H1 (cell line): ENCODE measurements at regions not wholly inside any gene's neighbourhood (a gene's known extent, or its start where the extent isn't known, plus 50 kb on each side); places are given as distances from the start of the nearest gene placed in this dataset.

ENCODE experiments used
- CTCF ChIA-PET: fragments of 300-600 bp; sonication (Branson Sonifier 250); formaldehyde crosslinking; loops from one replicate; lab custom pipeline; 2021; ENCODE audit not compliant: partially characterized antibody; lab: Charles Lee
- POLR2A ChIA-PET: fragments of 300-600 bp; sonication (Branson Sonifier 250); formaldehyde crosslinking; loops from one replicate; lab custom pipeline; 2021; ENCODE audit warnings: inconsistent platforms; ENCODE audit not compliant: partially characterized antibody; lab: Charles Lee
- DNase-seq, 2 experiments: peaks; one replicate each; pipeline versions ENCODE4 v3.0.0 to v3.0.0-alpha.2; 2010 to 2022; ENCODE audit warnings: low spot score in 2 of 2, low read depth in 1 of 2, mixed read lengths in 1 of 2
- FAIRE-seq: peaks from 2 replicates; lab custom pipeline; 2011; peaks lifted over from hg19 to GRCh38; lab: Jason Lieb, UNC
- H2AFZ ChIP-seq: 2 replicates; pipeline ENCODE4 v1.8.1; 2012; ENCODE audit warnings: low read length, inconsistent platforms
- H2AK5ac ChIP-seq: 2 replicates; pipeline ENCODE4 v1.6.1; 2013; ENCODE audit warnings: low read depth, low read length
- H2BK120ac ChIP-seq: replicated peaks from 2 replicates; pipeline ENCODE3; 2013; ENCODE audit warnings: low read depth, low read length, inconsistent platforms
- H2BK12ac ChIP-seq: 2 replicates; pipeline ENCODE4 v1.6.1; 2013; ENCODE audit warnings: low read depth, low read length
- H2BK15ac ChIP-seq: 2 replicates; pipeline ENCODE4 v1.6.1; 2013; ENCODE audit warnings: low read length
- H2BK20ac ChIP-seq: 2 replicates; pipeline ENCODE4 v1.6.1; 2013; ENCODE audit warnings: low read length
- H2BK5ac ChIP-seq: 2 replicates; pipeline ENCODE4 v1.6.1; 2013; ENCODE audit warnings: low read depth, low read length
- H3K14ac ChIP-seq: 2 replicates; pipeline ENCODE4 v1.6.1; 2013; ENCODE audit warnings: inconsistent platforms; ENCODE audit not compliant: insufficient read length
- H3K18ac ChIP-seq: 2 replicates; pipeline ENCODE4 v1.6.1; 2013; ENCODE audit warnings: low read length; ENCODE audit errors: extremely low read depth
- H3K23ac ChIP-seq: 2 replicates; pipeline ENCODE4 v1.6.1; 2013; ENCODE audit warnings: inconsistent platforms; ENCODE audit not compliant: insufficient read length
- H3K23me2 ChIP-seq: 2 replicates; pipeline ENCODE4 v1.6.1; 2013; ENCODE audit warnings: low read depth, low read length
- H3K27ac ChIP-seq: 2 replicates; pipeline ENCODE4 v1.6.1; 2011; ENCODE audit warnings: low read depth, low read length, inconsistent platforms
- H3K27me3 ChIP-seq, 4 experiments: replicated peaks in 1 of 4; 1 replicate in 1 of 4; 2 replicates in 3 of 4; pipeline versions ENCODE4 v1.6.1 to v1.8.1; 2011 to 2013; ENCODE audit warnings: low read length in 3 of 4, mild to moderate bottlenecking in 3 of 4, inconsistent platforms in 2 of 4, mixed read lengths in 2 of 4, moderate library complexity in 1 of 4; ENCODE audit not compliant: control insufficient read depth in 3 of 4, insufficient read depth in 3 of 4; ENCODE audit errors: extremely low read depth in 1 of 4
- H3K36me3 ChIP-seq, 4 experiments: 2 replicates each; pipeline versions ENCODE4 v1.6.1 to v1.8.1; 2011 to 2013; ENCODE audit warnings: mild to moderate bottlenecking in 4 of 4, low read length in 3 of 4, moderate library complexity in 2 of 4, control low read depth in 1 of 4, inconsistent platforms in 1 of 4; ENCODE audit not compliant: insufficient read depth in 4 of 4, control insufficient read depth in 2 of 4
- H3K4ac ChIP-seq: replicated peaks from 2 replicates; pipeline ENCODE3; 2013; ENCODE audit warnings: low read length, low read depth, mixed read lengths, inconsistent platforms; ENCODE audit not compliant: insufficient read length
- H3K4me1 ChIP-seq, 4 experiments: replicated peaks in 1 of 4; 1 replicate in 1 of 4; 2 replicates in 3 of 4; pipeline versions ENCODE4 v1.6.1 to v1.8.1; 2011 to 2013; ENCODE audit warnings: low read length in 3 of 4, inconsistent platforms in 2 of 4, mixed read lengths in 1 of 4; ENCODE audit not compliant: insufficient read depth in 4 of 4, control insufficient read depth in 3 of 4
- H3K4me2 ChIP-seq, 2 experiments: 2 replicates each; pipeline versions ENCODE4 v1.6.1 to v1.8.1; 2011 to 2013; ENCODE audit warnings: low read depth in 2 of 2, low read length in 2 of 2, control low read depth in 1 of 2, inconsistent platforms in 1 of 2, mild to moderate bottlenecking in 1 of 2; ENCODE audit not compliant: insufficient read depth in 1 of 2
- H3K4me3 ChIP-seq, 4 experiments: fragments of 200-600, 300-600 bp in 1 of 4; sonication (generic), shearing (Covaris generic), sonication (Bioruptor Twin) in 1 of 4; 2 replicates each; pipeline versions ENCODE4 v1.5.1 to v1.8.1; 2011 to 2016; ENCODE audit warnings: low read length in 4 of 4, low read depth in 3 of 4, control low read depth in 2 of 4, inconsistent platforms in 2 of 4, mild to moderate bottlenecking in 2 of 4, mixed read lengths in 1 of 4, moderate library complexity in 1 of 4; ENCODE audit not compliant: insufficient read depth in 2 of 4; ENCODE audit errors: extremely low read depth in 1 of 4
- H3K56ac ChIP-seq: replicated peaks from 2 replicates; pipeline ENCODE3; 2013; ENCODE audit warnings: low read depth, mild to moderate bottlenecking, mixed read lengths, low read length, inconsistent platforms; ENCODE audit not compliant: insufficient read length
- H3K79me1 ChIP-seq: 2 replicates; pipeline ENCODE4 v1.6.1; 2013; ENCODE audit warnings: low read depth, low read length, control low read depth
- H3K79me2 ChIP-seq, 2 experiments: 2 replicates each; pipeline versions ENCODE4 v1.6.1 to v1.8.1; 2012 to 2013; ENCODE audit warnings: low read length in 2 of 2, mild to moderate bottlenecking in 2 of 2, inconsistent platforms in 1 of 2; ENCODE audit not compliant: insufficient read depth in 2 of 2, control insufficient read depth in 1 of 2
- H3K9ac ChIP-seq, 4 experiments: replicated peaks in 1 of 4; 1 replicate in 1 of 4; 2 replicates in 3 of 4; pipeline versions ENCODE4 v1.6.1 to v1.8.1; 2011 to 2013; ENCODE audit warnings: low read depth in 3 of 4, low read length in 3 of 4, control low read depth in 2 of 4, mild to moderate bottlenecking in 2 of 4, moderate library complexity in 2 of 4, inconsistent platforms in 1 of 4; ENCODE audit errors: extremely low read depth in 1 of 4
- H3K9me3 ChIP-seq, 2 experiments: 2 replicates each; pipeline versions ENCODE4 v1.6.1 to v1.8.1; 2012 to 2013; ENCODE audit warnings: mild to moderate bottlenecking in 2 of 2, moderate library complexity in 2 of 2, control low read depth in 1 of 2, inconsistent platforms in 1 of 2, low read depth in 1 of 2, low read length in 1 of 2, mixed read lengths in 1 of 2; ENCODE audit not compliant: insufficient read depth in 2 of 2
- H4K20me1 ChIP-seq, 2 experiments: replicated peaks in 1 of 2; 2 replicates each; pipeline versions ENCODE3 to v1.8.1; 2011 to 2013; ENCODE audit warnings: inconsistent platforms in 2 of 2, low read length in 2 of 2, mild to moderate bottlenecking in 1 of 2; ENCODE audit not compliant: insufficient read depth in 2 of 2, control insufficient read depth in 1 of 2
- H4K5ac ChIP-seq: 2 replicates; pipeline ENCODE4 v1.6.1; 2013; ENCODE audit warnings: low read length, low read depth, mixed read lengths, inconsistent platforms; ENCODE audit not compliant: insufficient read length
- H4K8ac ChIP-seq: 2 replicates; pipeline ENCODE4 v1.8.0; 2013; ENCODE audit warnings: mild to moderate bottlenecking, moderate library complexity, low read length, inconsistent platforms; ENCODE audit not compliant: insufficient read depth; ENCODE audit errors: extremely low read depth
- H4K91ac ChIP-seq: replicated peaks from 2 replicates; pipeline ENCODE3; 2013; ENCODE audit warnings: low read length, mixed read lengths, inconsistent platforms; ENCODE audit not compliant: insufficient read length
- CEBPB ChIP-seq: IDR thresholded peaks from 2 replicates; pipeline ENCODE4 v1.6.1; 2012; ENCODE audit warnings: low read depth, low read length
- GABPA ChIP-seq: IDR thresholded peaks from 2 replicates; pipeline ENCODE4 v1.6.1; 2011; ENCODE audit warnings: mild to moderate bottlenecking, low read length, moderate library complexity, borderline replicate concordance; ENCODE audit not compliant: insufficient read depth
- KDM1A ChIP-seq: fragments of 200-600, 300-600 bp; sonication (generic); IDR thresholded peaks from 2 replicates; pipeline ENCODE4 v1.7.1; 2016; ENCODE audit warnings: mild to moderate bottlenecking, low read length, borderline replicate concordance
- MAFK ChIP-seq: IDR thresholded peaks from 2 replicates; pipeline ENCODE4 v1.6.1; 2012; ENCODE audit warnings: low read depth, mild to moderate bottlenecking, improper control_type of control experiment, low read length
- SP1 ChIP-seq: IDR thresholded peaks from 2 replicates; pipeline ENCODE4 v1.6.1; 2011; ENCODE audit warnings: low read depth, low read length
- SUZ12 ChIP-seq: fragments of 200-600 bp; sonication (generic); IDR thresholded peaks from 2 replicates; pipeline ENCODE4 v1.6.1; 2012; ENCODE audit warnings: mild to moderate bottlenecking, inconsistent platforms, low read length, moderate library complexity, mixed read lengths
- WGBS, 2 experiments: shearing (Covaris generic) in 1 of 2; methylation state at CpG; one replicate each; pipeline versions ENCODE4 v1.1.6 to v1.1.7; 2013 to 2015; ENCODE audit warnings: low lambda C conversion rate in 2 of 2, mixed read lengths in 2 of 2, inconsistent platforms in 1 of 2, low coverage in 1 of 2, missing lambda C conversion rate in 1 of 2; ENCODE audit not compliant: insufficient replicate concordance in 2 of 2, insufficient coverage in 1 of 2, insufficient read length in 1 of 2; ENCODE audit errors: extremely low coverage in 1 of 2, missing lambda C conversion rate in 1 of 2; 5-methylcytosine and 5-hydroxymethylcytosine counted together

DNA sequence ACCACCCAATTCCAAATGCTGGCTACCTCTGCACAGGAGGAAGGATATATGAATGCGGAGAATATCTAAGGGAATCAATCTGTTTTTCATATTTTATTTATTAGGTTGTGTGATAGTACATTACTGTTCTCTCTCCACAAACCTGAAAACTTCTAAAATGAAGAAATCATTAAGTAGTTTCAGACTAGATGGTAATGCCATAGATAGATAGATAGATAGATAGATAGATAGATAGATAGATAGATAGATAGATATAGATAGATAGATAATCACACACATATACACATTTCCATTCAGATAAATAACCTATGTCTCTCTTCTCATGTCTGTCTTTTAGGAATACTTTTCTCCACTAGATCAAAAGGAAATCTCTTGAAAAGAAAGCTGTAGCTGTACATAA, 126.1 kb upstream of the TSPAN8 start:
- no peak overlapping the region for H3K27ac ChIP-seq
- H3K56ac ChIP-seq = no peak overlapping the region
- no peaks in the 10 kb centered on the region for H3K23me2 ChIP-seq
- no peak overlapping the region for H3K18ac ChIP-seq
- no peak overlapping the region for H4K91ac ChIP-seq
- no peaks in the 10 kb centered on the region; a peak in 1 of 7 replicates for H3K4me1 ChIP-seq
- H2BK5ac ChIP-seq = no peak overlapping the region
- no peak overlapping the region for H2AFZ ChIP-seq
- no peak overlapping the region for H2BK20ac ChIP-seq
- H3K4me3 ChIP-seq = no peak overlapping the region
- CTCF ChIA-PET = interaction anchor here (0.6 kb wide), 1 partner anchor 41 kb away, joined by 3 read pairs; no protein-coding TSS in a partner anchor
- H2BK120ac ChIP-seq = no peak overlapping the region
- no peak overlapping the region for H2BK12ac ChIP-seq
- no peak overlapping the region for H3K4me2 ChIP-seq
- no peak overlapping the region for H2BK15ac ChIP-seq
- no peaks in the 10 kb centered on the region for H3K36me3 ChIP-seq
- H3K9me3 ChIP-seq = no peaks in the 10 kb centered on the region
- H3K79me2 ChIP-seq = no peaks in the 10 kb centered on the region
- H3K79me1 ChIP-seq = no peaks in the 10 kb centered on the region
- no peak for FAIRE-seq
- H3K14ac ChIP-seq = no peak overlapping the region
- no peak overlapping the region for H3K9ac ChIP-seq
- H3K4ac ChIP-seq = no peak overlapping the region
- no peak overlapping the region for H4K5ac ChIP-seq
- WGBS, 2 experiments = 100% methylated on average over 1 of the region's 1 CpG; no CpG with 5 or more reads in 1 of the 2 experiments
- POLR2A ChIA-PET = no interaction called here
- no peak overlapping the region for H4K8ac ChIP-seq
- no peak for TF ChIP-seq CEBPB
- no peak for TF ChIP-seq SP1
- TF ChIP-seq SUZ12 = no peak
- no peak for TF ChIP-seq MAFK
- TF ChIP-seq GABPA = no peak
- no peak for TF ChIP-seq KDM1A
- no peak overlapping the region for H2AK5ac ChIP-seq
- peaks cover 0 to 1% (median 0%) of the 10 kb centered on the region in 4 experiments; a peak in 1 of 7 replicates for H3K27me3 ChIP-seq
- H4K20me1 ChIP-seq = no peaks in the 10 kb centered on the region
- no peak overlapping the region for H3K23ac ChIP-seq
- DNase-seq = no peak
